ENCODE measurements at regions not wholly inside any gene's neighbourhood (a gene's known extent, or its start where the extent isn't known, plus 50 kb on each side); places are given as distances from the start of the nearest gene placed in this dataset.
"Not testable (repeated sequence)": the region's sequence is repeated elsewhere in the genome, so short reads cannot be mapped to it uniquely, and the experiment has no call there.

GRCh38 chr5:162487528-162488525 is 420.3 kb downstream of the GABRG2 start:
- no peak for DNase-seq

- DNase-seq: no peak
Measured at GRCh38 chr5:162496100-162496808, 428.7 kb downstream of the GABRG2 start.

DNA sequence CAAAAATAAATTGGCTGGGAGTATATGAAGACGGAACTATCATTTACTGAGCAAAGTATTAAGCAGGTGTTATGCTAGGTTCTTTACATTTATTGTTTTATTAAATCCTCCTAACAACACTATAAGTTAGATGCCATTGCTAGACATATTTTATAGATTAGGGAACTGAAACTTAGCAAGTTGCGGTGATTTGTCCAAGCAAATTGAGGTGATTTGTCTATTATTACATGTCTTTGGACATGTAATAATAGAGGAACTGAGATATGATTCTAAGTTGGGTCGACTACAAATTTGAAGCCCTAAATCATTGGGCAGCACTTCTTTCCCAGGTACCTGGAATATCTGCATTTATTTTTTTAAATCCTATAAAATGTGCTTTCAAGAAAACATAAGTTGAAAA is 429.9 kb downstream of the GABRG2 start:
- no peak for DNase-seq

GRCh38 chr5:162502780-162503179 is 435.2 kb downstream of the GABRG2 start:
- DNase-seq: no peak

DNA sequence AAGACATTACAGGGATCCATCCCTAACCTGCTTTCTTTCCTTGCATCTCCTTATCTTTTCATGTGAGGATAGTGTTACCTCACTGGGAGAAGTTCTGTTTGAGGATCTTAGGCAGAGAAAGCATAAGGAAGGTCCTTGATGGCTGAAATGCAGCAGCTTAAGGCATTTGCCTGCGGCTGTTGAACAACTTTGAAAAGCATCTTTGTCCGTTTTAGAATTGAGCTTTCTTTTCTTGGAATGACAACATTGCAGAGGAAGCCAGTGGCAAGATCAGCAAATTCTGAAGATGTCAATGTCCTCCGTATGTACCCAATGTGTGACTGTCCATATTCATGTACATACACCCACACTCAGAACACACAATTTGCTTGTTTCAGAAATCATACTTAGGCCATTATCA is 436.2 kb downstream of the GABRG2 start:
- DNase-seq: no peak

GRCh38 chr5:162512935-162513565 is 445.5 kb downstream of the GABRG2 start:
- no peak for DNase-seq

- no peak for DNase-seq
Measured at GRCh38 chr5:162514116-162514515, 446.5 kb downstream of the GABRG2 start.

DNA sequence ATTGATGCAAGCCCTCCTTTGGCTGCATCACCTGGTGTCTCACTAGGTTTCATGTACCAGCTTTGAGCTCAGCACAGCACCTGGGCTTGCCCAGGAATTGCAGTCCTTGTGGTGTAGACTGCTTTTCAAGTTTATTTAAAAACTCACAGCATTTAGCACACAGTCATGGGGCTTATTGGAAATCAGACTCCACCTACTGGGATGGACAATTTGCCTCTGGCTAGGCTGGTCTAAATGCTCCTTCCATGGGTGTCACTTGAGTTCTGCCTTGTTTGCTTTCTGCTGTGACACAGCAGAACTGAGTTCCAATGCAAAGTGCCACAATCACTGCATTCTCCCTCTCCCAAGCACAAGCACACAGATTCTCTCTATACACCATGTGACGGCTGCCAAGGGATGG is 453.3 kb downstream of the GABRG2 start:
- DNase-seq: no peak

DNA sequence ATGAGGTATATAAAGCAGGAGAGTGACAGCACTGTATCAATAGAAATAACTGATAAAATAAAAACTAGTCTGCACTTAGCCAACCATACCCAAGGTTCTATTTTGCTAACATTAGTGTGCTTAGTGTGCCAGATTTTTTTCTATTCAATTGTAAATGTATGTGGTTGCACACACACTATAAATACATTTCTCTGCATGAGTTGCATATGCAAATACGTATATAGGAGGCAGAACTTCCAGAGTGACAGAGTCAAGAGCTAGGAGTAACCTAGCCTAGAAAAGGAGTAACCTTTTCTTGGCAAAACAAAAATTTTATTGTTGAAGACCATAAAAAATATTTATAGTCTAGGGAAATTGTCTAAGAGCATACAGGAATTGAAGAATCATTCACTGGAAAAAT is 461.6 kb downstream of the GABRG2 start:
- no peak for DNase-seq

DNA sequence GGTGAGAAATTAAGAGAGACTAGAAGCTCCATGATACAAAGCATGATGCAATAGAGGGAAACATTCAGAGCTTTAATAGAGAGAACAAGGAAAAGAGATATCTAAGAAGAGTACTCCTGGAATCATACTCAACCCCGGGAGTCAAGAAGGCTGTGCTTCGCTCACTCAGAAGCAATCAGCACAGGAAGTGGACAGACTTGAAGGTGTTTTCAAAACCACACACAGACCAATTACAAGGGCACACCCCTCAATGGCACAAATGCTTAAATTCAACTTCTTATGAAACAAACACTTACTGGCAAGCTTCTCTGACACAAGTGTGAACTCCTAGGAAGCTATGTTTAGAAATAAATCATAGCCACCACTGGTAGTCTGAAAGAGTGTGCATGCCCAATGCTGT is 462.3 kb downstream of the GABRG2 start:
- no peak for DNase-seq

GRCh38 chr5:162543437-162543836 is 475.9 kb downstream of the GABRG2 start:
- no peak for DNase-seq

- no peak for DNase-seq
Measured at GRCh38 chr5:162544905-162545304, 477.3 kb downstream of the GABRG2 start.

- DNase-seq: no peak
Measured at GRCh38 chr5:162550236-162550635, 482.7 kb downstream of the GABRG2 start.

DNA sequence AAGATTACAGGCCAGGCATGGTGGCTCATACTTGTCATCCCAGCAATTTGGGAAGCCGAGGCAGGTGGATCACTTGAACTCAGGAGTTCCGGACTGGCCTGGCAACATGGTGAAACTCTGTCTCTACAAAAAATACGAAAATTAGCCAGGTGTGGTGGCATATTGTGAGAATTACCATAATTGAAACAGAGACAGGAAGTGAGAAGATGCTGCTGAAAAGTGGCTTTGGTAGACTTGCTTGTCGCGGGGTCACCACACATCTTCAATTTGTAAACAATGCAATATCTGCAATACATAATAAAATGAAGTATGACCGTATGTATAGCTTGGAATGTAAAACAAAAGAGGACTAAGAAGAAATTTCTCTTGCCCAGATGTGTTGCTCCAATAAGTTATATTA is 490.5 kb downstream of the GABRG2 start:
- no peak for DNase-seq

GRCh38 chr5:162567644-162568043 is 500.1 kb downstream of the GABRG2 start:
- DNase-seq: no peak

- no peak for DNase-seq
Measured at GRCh38 chr5:162573758-162574157, 506.2 kb downstream of the GABRG2 start.

DNA sequence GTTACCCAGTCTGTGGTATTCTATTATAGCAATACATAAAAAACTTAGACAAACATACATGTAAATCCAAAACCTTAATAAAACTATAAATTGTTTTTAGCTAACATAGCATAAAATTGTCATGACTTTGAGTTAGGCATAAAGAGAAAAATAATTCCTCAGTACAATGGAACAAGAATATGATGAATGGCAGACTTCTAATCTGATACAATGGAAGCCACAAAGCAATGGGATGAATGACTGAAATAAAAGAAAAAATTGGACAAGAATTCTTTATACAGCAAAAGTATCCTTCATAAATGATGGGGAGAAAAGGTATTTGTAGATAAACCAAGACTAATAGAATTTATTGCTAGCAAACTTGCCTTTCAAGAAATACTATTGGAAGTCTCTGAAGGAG is 524.2 kb downstream of the GABRG2 start:
- no peak for DNase-seq

- no peak for DNase-seq
Measured at GRCh38 chr5:162593881-162594280, 526.3 kb downstream of the GABRG2 start.

DNA sequence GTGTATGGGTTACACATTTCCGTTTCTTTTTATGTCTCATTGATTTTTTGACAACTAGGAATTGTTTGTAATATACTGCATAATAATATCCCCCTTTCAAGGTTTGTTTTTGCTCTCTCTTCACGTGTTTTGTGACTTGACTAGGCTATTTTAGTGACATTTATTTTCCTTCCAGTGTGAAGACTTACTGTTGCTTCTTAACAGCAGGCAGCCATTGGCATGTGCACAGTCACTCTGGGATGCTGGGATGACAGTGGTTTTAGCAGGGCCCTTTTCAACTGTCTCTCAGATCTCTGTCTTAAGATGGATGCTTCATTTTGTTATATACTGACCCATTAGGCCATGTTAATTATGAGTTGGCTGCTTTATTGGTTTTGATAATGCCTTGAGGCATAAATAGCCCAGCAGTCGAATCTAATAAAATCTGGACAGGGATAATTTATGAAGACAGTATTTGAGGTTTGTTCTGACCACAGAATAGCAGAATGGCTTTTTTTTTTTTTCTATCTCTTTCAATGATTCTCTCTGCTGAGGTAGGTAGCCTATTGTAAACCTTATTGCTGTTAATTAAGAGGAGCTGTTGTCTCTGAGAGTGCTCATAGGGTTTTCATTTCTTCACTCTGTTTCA is 536.0 kb downstream of the GABRG2 start:
- DNase-seq: no peak

DNA sequence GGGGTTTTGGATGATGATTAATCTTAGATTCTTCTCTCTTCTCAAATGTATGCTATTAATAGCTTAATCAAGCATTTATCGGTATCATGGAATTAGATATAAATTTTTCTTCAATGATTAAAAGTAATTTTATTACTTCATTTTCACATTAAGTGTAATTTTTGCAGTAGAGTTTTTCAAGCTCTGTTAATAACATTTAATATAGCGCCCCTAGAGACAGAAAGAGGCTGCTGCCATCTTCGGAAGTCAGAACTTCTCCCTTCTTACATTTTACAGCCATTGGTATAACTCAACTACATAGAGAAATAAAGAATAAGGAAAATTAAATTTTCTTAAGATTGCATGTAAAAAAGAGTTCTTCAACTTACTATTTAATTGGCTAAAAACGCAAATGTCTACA is 540.3 kb downstream of the GABRG2 start:
- DNase-seq: no peak

GRCh38 chr5:162621726-162622263 is 554.2 kb downstream of the GABRG2 start:
- not testable (repeated sequence) for DNase-seq

GRCh38 chr5:162624110-162624509 is 556.5 kb downstream of the GABRG2 start:
- DNase-seq: no peak

DNA sequence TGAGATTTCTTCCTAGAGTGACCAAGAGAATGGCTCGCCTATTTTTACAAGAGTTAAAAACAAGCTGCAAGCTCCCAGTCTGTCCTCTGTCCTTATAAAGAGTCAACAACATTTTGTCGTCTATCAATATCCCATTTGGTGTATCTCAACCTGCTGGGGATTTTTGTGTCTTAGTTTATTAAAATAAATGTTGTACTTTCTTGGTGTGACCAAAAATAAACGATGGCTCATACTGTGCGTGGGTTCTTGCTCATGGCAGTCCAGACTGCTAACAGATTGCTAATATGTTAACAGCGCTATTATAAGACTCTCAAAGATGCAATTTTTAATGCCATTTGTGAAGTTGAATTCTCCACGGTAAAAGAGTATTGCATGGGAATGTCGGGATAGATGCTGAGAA is 569.9 kb downstream of the GABRG2 start:
- DNase-seq: no peak
